IPS DF 6.9 (cell line): ENCODE measurements at regions not wholly inside any gene's neighbourhood (a gene's known extent, or its start where the extent isn't known, plus 50 kb on each side); places are given as distances from the start of the nearest gene placed in this dataset.

ENCODE experiments used
- DNase-seq: peaks from one replicate; pipeline ENCODE4 v3.0.0-alpha.2; 2013; ENCODE audit warnings: low read depth, low spot score
- H3K27ac ChIP-seq: one replicate; pipeline ENCODE4 v1.5.1; 2013; ENCODE audit warnings: low read length, control low read depth
- H3K27me3 ChIP-seq: 2 replicates; pipeline ENCODE4 v1.6.1; 2013; ENCODE audit warnings: mild to moderate bottlenecking, low read length; ENCODE audit not compliant: control insufficient read depth, insufficient read depth
- H3K36me3 ChIP-seq: 2 replicates; pipeline ENCODE4 v1.6.1; 2013; ENCODE audit warnings: low read length; ENCODE audit not compliant: control insufficient read depth, insufficient read depth
- H3K4me1 ChIP-seq: 2 replicates; pipeline ENCODE4 v1.6.1; 2013; ENCODE audit warnings: low read length; ENCODE audit not compliant: control insufficient read depth, insufficient read depth
- H3K4me3 ChIP-seq: 2 replicates; pipeline ENCODE4 v1.5.1; 2013; ENCODE audit warnings: mild to moderate bottlenecking, low read length
- H3K9me3 ChIP-seq: 2 replicates; pipeline ENCODE4 v1.6.1; 2013; ENCODE audit warnings: low read length, inconsistent platforms; ENCODE audit not compliant: control insufficient read depth, insufficient read depth
- WGBS: extraction: QIAGEN DNeasy Blood & Tissue Kit; methylation state at CpG from one replicate; pipeline ENCODE4 v1.1.7; 2013; ENCODE audit warnings: mixed read lengths, missing lambda C conversion rate; ENCODE audit not compliant: insufficient read length, insufficient coverage; 5-methylcytosine and 5-hydroxymethylcytosine counted together

DNA sequence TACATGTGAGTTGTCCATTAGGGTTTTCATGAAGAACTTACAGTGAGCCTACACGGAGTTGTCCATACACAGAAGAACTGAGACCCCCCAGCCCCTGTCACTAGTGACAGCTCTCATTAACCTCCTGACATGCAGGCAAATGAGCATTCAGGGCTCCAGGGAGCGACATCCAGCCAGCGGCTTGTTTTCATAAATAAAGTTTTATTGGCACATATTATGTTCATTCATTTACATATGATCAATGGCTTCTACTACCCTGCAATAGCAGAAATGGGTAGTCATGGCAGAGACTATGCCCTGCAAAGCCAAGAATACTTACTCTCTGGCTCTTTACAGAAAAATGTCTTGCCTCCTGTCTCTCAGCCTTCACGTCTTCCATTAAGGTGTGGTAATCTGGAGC lies 553.5 kb downstream of the EDEM1 start:
- Histone ChIP-seq H3K36me3 (no peaks in the 10 kb centered on the region), H3K27ac (no peak overlapping the region), H3K4me1 (no peaks in the 10 kb centered on the region), H3K4me3 (no peak overlapping the region), H3K9me3 (no peaks in the 10 kb centered on the region), H3K27me3 (no peaks in the 10 kb centered on the region)
- WGBS, result no CpG with 5 or more reads among the region's 4 CpGs
- no peak for DNase-seq

DNA sequence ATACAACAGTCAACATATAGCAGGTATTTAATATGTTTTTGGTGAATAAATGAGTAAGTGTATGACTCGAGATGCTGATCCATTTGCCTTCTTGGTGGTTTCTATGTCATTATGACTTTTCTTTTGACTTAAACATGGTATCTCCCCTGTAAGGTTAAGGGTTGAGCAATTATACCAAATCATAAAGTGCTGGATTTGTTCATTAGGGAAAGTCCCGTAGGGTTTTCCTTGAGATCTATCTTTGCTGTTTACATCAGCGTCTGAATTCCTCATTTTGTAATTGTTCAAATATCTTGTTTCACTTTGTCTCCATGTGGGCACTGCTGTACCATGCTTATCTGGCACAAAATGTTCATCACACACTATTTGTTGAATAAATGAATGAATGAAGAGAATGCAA lies 562.6 kb downstream of the EDEM1 start:
- Histone ChIP-seq H3K27me3 (no peaks in the 10 kb centered on the region), H3K27ac (no peak overlapping the region), H3K9me3 (peaks cover 1% of the 10 kb centered on the region), H3K4me3 (no peak overlapping the region), H3K4me1 (no peaks in the 10 kb centered on the region), H3K36me3 (no peaks in the 10 kb centered on the region)
- no peak for DNase-seq
- WGBS, result no CpG with 5 or more reads among the region's 3 CpGs

DNA sequence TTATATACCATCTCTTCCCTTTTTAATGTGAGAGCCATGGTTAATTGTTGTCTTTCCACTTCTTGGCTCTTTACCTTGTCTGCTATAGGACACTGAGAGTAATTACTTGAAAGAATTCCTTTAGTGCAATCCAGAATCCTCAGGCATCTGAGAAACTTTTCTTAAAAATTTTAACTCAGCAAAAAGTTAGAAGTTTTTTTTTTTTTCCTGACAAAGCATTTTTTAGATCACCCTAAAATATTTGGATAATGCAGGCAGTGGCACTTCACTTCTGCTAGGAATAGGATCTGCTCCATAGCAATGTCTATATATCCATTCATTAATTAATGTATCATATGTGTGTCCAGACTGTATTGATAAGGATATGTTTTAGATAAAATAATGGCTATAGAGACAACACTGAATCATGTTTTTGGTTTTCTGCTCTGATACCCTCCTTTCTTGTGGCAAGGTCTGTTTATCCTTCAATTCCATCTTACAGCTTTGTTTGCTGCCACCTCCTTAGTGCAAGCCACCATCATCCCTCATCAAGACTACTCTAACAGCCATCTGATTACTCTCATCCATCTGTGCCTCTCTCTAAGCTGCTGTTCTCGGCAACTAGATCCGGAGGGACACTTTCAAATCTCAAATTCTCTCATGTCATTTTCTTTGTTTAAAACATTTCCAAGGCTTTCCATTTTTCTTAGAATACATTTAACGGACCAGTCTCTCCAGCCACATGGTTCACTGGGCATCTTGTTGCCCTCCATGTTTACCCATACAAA lies 563.5 kb downstream of the EDEM1 start:
- Histone ChIP-seq H3K9me3 (peaks cover 1% of the 10 kb centered on the region), H3K27ac (no peak overlapping the region), H3K4me1 (no peaks in the 10 kb centered on the region), H3K36me3 (no peaks in the 10 kb centered on the region), H3K27me3 (no peaks in the 10 kb centered on the region), H3K4me3 (no peak overlapping the region)
- DNase-seq, result no peak
- no CpG with 5 or more reads among the region's 3 CpGs for WGBS

DNA sequence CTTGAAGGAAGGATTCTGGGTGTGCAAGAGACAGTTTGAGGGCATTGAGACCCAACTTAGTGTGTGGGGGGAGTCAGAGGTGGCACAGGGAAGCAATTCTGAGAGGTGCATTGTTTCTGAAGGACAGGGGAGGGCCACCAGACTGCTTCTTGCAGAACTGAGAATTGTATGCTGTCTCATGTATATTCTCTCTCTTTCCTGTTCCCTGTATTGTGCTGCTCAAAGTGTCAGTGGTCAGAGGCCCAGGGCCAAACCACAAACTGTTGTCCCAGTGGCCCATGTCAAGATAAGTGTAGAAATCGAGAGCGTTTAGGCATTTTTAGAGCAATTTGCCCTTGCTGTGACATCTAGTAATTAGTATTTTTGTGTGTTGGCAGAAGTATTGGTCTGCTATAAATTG lies 567.1 kb downstream of the EDEM1 start:
- no peak for DNase-seq
- WGBS, result no CpG with 5 or more reads among the region's 2 CpGs
- Histone ChIP-seq H3K4me1 (no peaks in the 10 kb centered on the region), H3K36me3 (no peaks in the 10 kb centered on the region), H3K9me3 (peaks cover 1% of the 10 kb centered on the region), H3K27me3 (no peaks in the 10 kb centered on the region), H3K4me3 (no peak overlapping the region), H3K27ac (no peak overlapping the region)

DNA sequence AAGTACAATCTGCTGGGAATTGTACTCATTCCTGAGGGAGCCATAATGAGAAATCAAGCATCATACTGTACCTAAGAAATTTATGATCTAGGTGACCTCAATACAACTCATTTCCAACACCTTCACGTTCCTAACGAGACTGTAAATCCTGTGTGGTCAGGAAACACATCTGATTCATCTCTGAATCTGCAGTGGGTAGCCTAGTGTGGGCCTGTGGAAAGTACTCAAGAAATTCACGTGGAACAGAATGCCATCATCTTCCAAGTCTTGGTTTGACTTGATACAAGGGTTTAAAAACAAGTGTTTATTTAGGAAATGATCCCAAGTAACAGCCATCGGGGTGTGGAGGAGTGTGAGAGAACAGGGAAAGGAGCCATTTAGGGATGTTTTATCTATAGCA lies 568.9 kb downstream of the EDEM1 start:
- Histone ChIP-seq H3K4me1 (no peaks in the 10 kb centered on the region), H3K9me3 (peaks cover 3% of the 10 kb centered on the region), H3K36me3 (no peaks in the 10 kb centered on the region), H3K27me3 (no peaks in the 10 kb centered on the region), H3K27ac (no peak overlapping the region), H3K4me3 (no peak overlapping the region)
- DNase-seq, result no peak
- WGBS, result no CpG with 5 or more reads among the region's 4 CpGs

DNA sequence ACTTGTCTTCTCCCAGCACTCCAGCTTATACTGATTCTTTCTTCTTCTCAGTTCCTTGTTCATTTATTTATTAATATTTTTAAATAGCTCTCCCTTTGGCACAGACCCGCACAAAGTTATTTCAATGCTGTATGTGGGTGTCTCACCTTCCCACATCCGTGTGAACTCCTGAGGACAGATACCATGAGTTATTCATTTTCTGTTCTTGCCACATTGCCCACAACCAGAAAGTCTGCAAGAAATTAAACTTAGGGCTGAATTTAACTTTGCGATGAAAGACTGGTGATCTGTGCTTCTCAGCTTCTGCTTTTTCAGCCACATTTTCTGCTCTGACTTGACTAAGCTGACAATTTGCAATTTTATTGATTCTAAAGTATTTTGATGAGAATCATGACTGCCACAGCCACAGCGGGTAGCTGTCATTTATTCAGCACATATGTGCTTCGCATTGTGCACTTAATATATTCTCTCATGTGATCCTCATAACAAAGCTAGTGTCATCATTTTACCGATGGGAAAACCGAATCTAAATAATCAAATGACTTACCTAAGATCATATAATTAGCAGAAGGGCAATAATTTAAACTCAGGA lies 569.8 kb downstream of the EDEM1 start:
- WGBS, result no CpG with 5 or more reads among the region's 7 CpGs
- no peak for DNase-seq
- H3K27me3 ChIP-seq, result no peaks in the 10 kb centered on the region
- H3K36me3 ChIP-seq, result no peaks in the 10 kb centered on the region
- H3K9me3 ChIP-seq, result peaks cover 3% of the 10 kb centered on the region
- H3K4me1 ChIP-seq, result no peaks in the 10 kb centered on the region
- no peak overlapping the region for H3K27ac ChIP-seq
- no peak overlapping the region for H3K4me3 ChIP-seq

DNA sequence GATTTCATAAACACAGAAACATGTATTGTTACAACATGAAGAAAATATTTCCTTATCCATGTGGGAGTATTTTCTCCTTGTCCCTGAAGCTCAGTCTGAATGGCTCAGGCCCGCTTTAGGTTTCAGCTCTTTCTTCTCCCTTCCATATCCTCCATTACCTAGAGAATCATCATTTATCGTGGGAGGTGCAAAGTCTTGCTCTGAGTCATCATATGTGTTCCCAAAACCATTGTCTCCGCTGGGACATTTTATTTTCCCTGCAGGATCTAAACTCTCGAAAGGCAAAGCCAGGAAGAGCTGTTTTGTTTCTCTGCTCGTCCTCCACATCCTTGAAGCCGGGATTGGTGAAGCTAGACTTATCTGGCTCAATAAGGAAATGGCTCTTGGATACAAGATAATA lies 571.2 kb downstream of the EDEM1 start:
- Histone ChIP-seq H3K9me3 (peaks cover 3% of the 10 kb centered on the region), H3K4me1 (no peaks in the 10 kb centered on the region), H3K27me3 (no peaks in the 10 kb centered on the region), H3K27ac (no peak overlapping the region), H3K4me3 (no peak overlapping the region), H3K36me3 (no peaks in the 10 kb centered on the region)
- whole genome bisulfite sequencing, result no CpG with 5 or more reads among the region's 6 CpGs
- DNase-seq, result no peak

DNA sequence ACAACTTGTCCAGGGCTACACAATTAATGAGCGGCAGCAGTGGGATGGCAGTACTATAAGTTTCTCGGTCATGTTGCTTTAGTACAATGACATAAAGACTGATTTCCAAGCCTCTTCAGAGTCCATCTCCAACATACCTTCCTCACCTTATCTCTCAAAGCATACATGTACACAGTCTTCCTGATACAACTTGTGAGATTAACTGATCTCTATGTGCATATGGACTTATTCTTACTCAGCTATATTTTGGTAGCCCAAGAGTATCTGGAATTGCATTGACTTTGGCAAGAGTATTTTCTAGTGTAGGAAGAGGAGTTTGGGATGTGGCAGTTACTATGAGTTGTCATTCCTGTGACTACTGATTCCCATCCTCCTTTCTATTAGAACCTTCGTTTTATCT lies 575.0 kb downstream of the EDEM1 start:
- no peak for DNase-seq
- H3K9me3 ChIP-seq, result peaks cover 3% of the 10 kb centered on the region
- no peak overlapping the region for H3K27ac ChIP-seq
- H3K27me3 ChIP-seq, result no peaks in the 10 kb centered on the region
- no peaks in the 10 kb centered on the region for H3K4me1 ChIP-seq
- H3K36me3 ChIP-seq, result no peaks in the 10 kb centered on the region
- no peak overlapping the region for H3K4me3 ChIP-seq
- whole genome bisulfite sequencing, result no CpG with 5 or more reads among the region's 3 CpGs

DNA sequence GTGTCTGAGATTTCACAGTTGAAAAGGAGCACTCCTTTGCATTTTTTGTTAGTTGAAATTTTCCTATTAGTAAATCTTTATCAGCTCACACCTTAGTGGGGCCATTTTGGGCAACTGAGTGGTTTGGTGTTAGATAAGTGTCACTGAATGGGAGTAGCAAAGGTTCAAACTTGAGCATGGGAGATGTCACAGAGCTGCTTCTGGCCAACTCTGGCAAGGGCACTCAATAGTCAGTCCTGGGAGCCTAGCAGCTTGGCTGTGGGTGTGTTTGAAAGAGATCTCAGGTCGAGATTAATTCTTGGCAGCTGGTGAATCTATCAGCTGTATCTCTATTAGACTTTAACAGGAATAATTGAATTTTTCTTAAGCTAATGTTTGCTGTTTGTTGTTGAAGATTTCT lies 579.3 kb downstream of the EDEM1 start:
- Histone ChIP-seq H3K4me1 (no peaks in the 10 kb centered on the region), H3K4me3 (no peak overlapping the region), H3K27ac (no peak overlapping the region), H3K27me3 (no peaks in the 10 kb centered on the region), H3K9me3 (no peaks in the 10 kb centered on the region), H3K36me3 (no peaks in the 10 kb centered on the region)
- no CpG with 5 or more reads among the region's 1 CpG for WGBS
- DNase-seq, result no peak

DNA sequence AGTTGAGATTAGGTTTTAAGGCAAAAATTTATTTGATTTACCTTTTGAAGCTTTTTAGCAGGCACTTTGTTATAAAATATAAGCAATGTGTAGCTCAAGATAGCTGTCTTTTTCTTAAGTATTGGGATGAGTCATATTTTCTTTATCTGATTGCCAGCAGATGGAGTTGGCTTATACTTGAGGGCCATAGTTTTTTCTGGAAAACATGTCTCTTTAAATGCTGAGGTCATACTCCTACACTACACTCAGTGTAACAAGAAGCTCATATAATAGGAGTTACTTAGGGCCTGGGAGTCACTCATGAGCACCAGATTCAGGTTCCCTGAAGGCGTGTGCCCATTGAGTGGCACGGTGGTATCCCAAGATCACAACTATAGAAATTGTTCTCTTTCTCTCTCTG lies 579.8 kb downstream of the EDEM1 start:
- H3K27ac ChIP-seq, result no peak overlapping the region
- DNase-seq, result no peak
- H3K27me3 ChIP-seq, result no peaks in the 10 kb centered on the region
- no peak overlapping the region for H3K4me3 ChIP-seq
- no peaks in the 10 kb centered on the region for H3K9me3 ChIP-seq
- WGBS, result no CpG with 5 or more reads among the region's 2 CpGs
- H3K4me1 ChIP-seq, result no peaks in the 10 kb centered on the region
- no peaks in the 10 kb centered on the region for H3K36me3 ChIP-seq
